GM12891 (cell line): ENCODE measurements at regions not wholly inside any gene's neighbourhood (a gene's known extent, or its start where the extent isn't known, plus 50 kb on each side); places are given as distances from the start of the nearest gene placed in this dataset.
"Not testable (repeated sequence)": the region's sequence is repeated elsewhere in the genome, so short reads cannot be mapped to it uniquely, and the experiment has no call there.

Experiments used
- DNase-seq: peaks from one replicate; pipeline ENCODE4 v3.0.0; 2011; ENCODE audit warnings: low spot score; ENCODE audit not compliant: insufficient read length
- FAIRE-seq: peaks from 2 replicates; lab custom pipeline; 2011; peaks lifted over from hg19 to GRCh38; lab: Jason Lieb, UNC
- PAX5 ChIP-seq: IDR thresholded peaks from 2 replicates; pipeline ENCODE4 v1.6.1; 2011; ENCODE audit warnings: low read length, moderate library complexity, mild to moderate bottlenecking; ENCODE audit not compliant: insufficient read depth, severe bottlenecking
- POLR2A ChIP-seq: IDR thresholded peaks from 2 replicates; pipeline ENCODE4 v1.6.1; 2011; ENCODE audit warnings: low read depth, low read length, control low read depth
- POLR2AphosphoS5 ChIP-seq: IDR thresholded peaks from 2 replicates; pipeline ENCODE4 v1.6.1; 2011; ENCODE audit warnings: low read depth, low read length, control low read depth
- POU2F2 ChIP-seq: IDR thresholded peaks from 2 replicates; pipeline ENCODE4 v1.6.1; 2011; ENCODE audit warnings: low read depth, mild to moderate bottlenecking, control low read depth, low read length, moderate library complexity
- SPI1 ChIP-seq: IDR thresholded peaks from 2 replicates; pipeline ENCODE4 v1.6.1; 2011; ENCODE audit warnings: low read depth, low read length, control low read depth
- TAF1 ChIP-seq: IDR thresholded peaks from 2 replicates; pipeline ENCODE4 v1.6.1; 2011; ENCODE audit warnings: low read depth, low read length, control low read depth

GRCh38 chr5:145619806-145620310 lies 215.3 kb downstream of the PRELID2 start:
- FAIRE-seq (no peak), DNase-seq (no peak)
- no peak for TF ChIP-seq PAX5
- no peak for TF ChIP-seq POLR2A
- no peak for TF ChIP-seq POLR2AphosphoS5
- no peak for TF ChIP-seq TAF1
- no peak for TF ChIP-seq POU2F2
- no peak for TF ChIP-seq SPI1

- not testable (repeated sequence) for DNase-seq, FAIRE-seq
Observed at GRCh38 chr5:145616739-145617138, 218.4 kb downstream of the PRELID2 start.

GRCh38 chr5:145598983-145599382 lies 236.2 kb downstream of the PRELID2 start:
- no peak for DNase-seq
- TF ChIP-seq POU2F2, result no peak
- no peak for TF ChIP-seq TAF1
- no peak for TF ChIP-seq PAX5
- FAIRE-seq, result no peak

- no peak for FAIRE-seq
- no peak for DNase-seq
- TF ChIP-seq POLR2A (no peak), PAX5 (no peak), TAF1 (no peak), SPI1 (no peak), POLR2AphosphoS5 (no peak)
Observed at GRCh38 chr5:145598184-145598583, 237.0 kb downstream of the PRELID2 start.

GRCh38 chr5:145591578-145591977 lies 243.6 kb downstream of the PRELID2 start:
- DNase-seq, result no peak
- no peak for FAIRE-seq
- TF ChIP-seq POLR2A (no peak), TAF1 (no peak), PAX5 (no peak), SPI1 (no peak), POLR2AphosphoS5 (no peak), POU2F2 (no peak)

- DNase-seq (no peak), FAIRE-seq (no peak)
- TF ChIP-seq PAX5, result no peak
- no peak for TF ChIP-seq POU2F2
- no peak for TF ChIP-seq SPI1
- no peak for TF ChIP-seq TAF1
- no peak for TF ChIP-seq POLR2A
- no peak for TF ChIP-seq POLR2AphosphoS5
Observed at GRCh38 chr5:145589063-145589462, 246.1 kb downstream of the PRELID2 start.

- FAIRE-seq (no peak), DNase-seq (no peak)
- TF ChIP-seq POLR2AphosphoS5 (no peak), POLR2A (no peak), TAF1 (no peak), PAX5 (no peak), POU2F2 (no peak), SPI1 (no peak)
Observed at GRCh38 chr5:145588558-145588957, 246.6 kb downstream of the PRELID2 start.

GRCh38 chr5:145588113-145588512 lies 247.0 kb downstream of the PRELID2 start:
- FAIRE-seq (no peak), DNase-seq (no peak)
- TF ChIP-seq POU2F2 (no peak), SPI1 (no peak), POLR2A (no peak)

GRCh38 chr5:145587710-145588109 lies 247.4 kb downstream of the PRELID2 start:
- TF ChIP-seq TAF1 (no peak), SPI1 (no peak), POLR2AphosphoS5 (no peak), PAX5 (no peak), POU2F2 (no peak)
- DNase-seq (no peak), FAIRE-seq (no peak)

- no peak for DNase-seq
- no peak for FAIRE-seq
- TF ChIP-seq POU2F2 (no peak), POLR2AphosphoS5 (no peak), PAX5 (no peak), TAF1 (no peak), POLR2A (no peak), SPI1 (no peak)
Observed at GRCh38 chr5:145587308-145587672, 247.9 kb downstream of the PRELID2 start.

- TF ChIP-seq POU2F2, result no peak
- no peak for TF ChIP-seq SPI1
- no peak for DNase-seq
- no peak for FAIRE-seq
Observed at GRCh38 chr5:145586661-145587307, 248.4 kb downstream of the PRELID2 start.
